ENCODE measurements at regions not wholly inside any gene's neighbourhood (a gene's known extent, or its start where the extent isn't known, plus 50 kb on each side); places are given as distances from the start of the nearest gene placed in this dataset.

DNA sequence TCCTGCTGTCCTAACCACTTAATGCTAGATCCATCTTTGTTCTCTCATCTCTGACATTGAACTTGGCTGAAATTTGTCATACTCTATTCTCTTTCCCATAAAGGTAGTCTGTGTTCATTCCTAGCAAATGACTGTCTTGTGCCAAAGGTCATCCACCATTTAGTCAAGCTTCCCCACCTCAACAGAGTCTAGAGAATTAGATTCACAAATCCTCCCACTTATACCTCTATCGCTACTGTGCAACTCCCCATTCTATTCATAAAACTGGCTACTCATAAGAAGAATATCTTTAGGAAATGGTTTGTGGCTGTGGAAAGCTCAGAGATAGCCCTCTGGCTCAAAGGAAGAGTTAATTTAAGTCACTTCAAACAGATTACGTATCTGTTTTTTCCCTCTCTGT lies 59.7 kb upstream of the MBNL1 start:
- no peak for ATAC-seq
- TF ChIP-seq GLIS3 (CRISPR knock-in tag; IDR thresholded peaks at IDR 0.05) (no peak), PPARA (CRISPR knock-in tag; IDR thresholded peaks at IDR 0.05; ENCODE audit: borderline replicate concordance) (no peak), BACH2 (CRISPR knock-in tag; IDR thresholded peaks at IDR 0.05; ENCODE audit: borderline replicate concordance) (no peak), ARNTL (CRISPR knock-in tag; IDR thresholded peaks at IDR 0.05; ENCODE audit: borderline replicate concordance, low read depth) (no peak), ZNF565 (CRISPR knock-in tag; conservative IDR thresholded peaks at IDR 0.05; ENCODE audit: low read depth) (no peak), ZFP30 (CRISPR knock-in tag; IDR thresholded peaks at IDR 0.05) (no peak), CSDC2 (CRISPR knock-in tag; IDR thresholded peaks at IDR 0.05) (no peak), ZFP3 (CRISPR knock-in tag; IDR thresholded peaks at IDR 0.05) (no peak), ISL1 (CRISPR knock-in tag; IDR thresholded peaks at IDR 0.05) (no peak), ESRRG (CRISPR knock-in tag; IDR thresholded peaks at IDR 0.05) (no peak), RARB (CRISPR knock-in tag; IDR thresholded peaks at IDR 0.05) (no peak)
- TF ChIP-seq, protein P1, sequence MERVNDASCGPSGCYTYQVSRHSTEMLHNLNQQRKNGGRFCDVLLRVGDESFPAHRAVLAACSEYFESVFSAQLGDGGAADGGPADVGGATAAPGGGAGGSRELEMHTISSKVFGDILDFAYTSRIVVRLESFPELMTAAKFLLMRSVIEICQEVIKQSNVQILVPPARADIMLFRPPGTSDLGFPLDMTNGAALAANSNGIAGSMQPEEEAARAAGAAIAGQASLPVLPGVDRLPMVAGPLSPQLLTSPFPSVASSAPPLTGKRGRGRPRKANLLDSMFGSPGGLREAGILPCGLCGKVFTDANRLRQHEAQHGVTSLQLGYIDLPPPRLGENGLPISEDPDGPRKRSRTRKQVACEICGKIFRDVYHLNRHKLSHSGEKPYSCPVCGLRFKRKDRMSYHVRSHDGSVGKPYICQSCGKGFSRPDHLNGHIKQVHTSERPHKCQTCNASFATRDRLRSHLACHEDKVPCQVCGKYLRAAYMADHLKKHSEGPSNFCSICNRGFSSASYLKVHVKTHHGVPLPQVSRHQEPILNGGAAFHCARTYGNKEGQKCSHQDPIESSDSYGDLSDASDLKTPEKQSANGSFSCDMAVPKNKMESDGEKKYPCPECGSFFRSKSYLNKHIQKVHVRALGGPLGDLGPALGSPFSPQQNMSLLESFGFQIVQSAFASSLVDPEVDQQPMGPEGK (CRISPR knock-in tag; IDR thresholded peaks at IDR 0.05; ENCODE audit: borderline replicate concordance) = no peak
- TF ChIP-seq, protein P2, sequence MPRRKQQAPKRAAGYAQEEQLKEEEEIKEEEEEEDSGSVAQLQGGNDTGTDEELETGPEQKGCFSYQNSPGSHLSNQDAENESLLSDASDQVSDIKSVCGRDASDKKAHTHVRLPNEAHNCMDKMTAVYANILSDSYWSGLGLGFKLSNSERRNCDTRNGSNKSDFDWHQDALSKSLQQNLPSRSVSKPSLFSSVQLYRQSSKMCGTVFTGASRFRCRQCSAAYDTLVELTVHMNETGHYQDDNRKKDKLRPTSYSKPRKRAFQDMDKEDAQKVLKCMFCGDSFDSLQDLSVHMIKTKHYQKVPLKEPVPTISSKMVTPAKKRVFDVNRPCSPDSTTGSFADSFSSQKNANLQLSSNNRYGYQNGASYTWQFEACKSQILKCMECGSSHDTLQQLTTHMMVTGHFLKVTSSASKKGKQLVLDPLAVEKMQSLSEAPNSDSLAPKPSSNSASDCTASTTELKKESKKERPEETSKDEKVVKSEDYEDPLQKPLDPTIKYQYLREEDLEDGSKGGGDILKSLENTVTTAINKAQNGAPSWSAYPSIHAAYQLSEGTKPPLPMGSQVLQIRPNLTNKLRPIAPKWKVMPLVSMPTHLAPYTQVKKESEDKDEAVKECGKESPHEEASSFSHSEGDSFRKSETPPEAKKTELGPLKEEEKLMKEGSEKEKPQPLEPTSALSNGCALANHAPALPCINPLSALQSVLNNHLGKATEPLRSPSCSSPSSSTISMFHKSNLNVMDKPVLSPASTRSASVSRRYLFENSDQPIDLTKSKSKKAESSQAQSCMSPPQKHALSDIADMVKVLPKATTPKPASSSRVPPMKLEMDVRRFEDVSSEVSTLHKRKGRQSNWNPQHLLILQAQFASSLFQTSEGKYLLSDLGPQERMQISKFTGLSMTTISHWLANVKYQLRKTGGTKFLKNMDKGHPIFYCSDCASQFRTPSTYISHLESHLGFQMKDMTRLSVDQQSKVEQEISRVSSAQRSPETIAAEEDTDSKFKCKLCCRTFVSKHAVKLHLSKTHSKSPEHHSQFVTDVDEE (CRISPR knock-in tag; IDR thresholded peaks at IDR 0.05) = no peak
- TF ChIP-seq, protein P3, sequence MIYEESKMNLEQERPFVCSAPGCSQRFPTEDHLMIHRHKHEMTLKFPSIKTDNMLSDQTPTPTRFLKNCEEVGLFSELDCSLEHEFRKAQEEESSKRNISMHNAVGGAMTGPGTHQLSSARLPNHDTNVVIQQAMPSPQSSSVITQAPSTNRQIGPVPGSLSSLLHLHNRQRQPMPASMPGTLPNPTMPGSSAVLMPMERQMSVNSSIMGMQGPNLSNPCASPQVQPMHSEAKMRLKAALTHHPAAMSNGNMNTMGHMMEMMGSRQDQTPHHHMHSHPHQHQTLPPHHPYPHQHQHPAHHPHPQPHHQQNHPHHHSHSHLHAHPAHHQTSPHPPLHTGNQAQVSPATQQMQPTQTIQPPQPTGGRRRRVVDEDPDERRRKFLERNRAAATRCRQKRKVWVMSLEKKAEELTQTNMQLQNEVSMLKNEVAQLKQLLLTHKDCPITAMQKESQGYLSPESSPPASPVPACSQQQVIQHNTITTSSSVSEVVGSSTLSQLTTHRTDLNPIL (CRISPR knock-in tag; IDR thresholded peaks at IDR 0.05; ENCODE audit: low read depth) = no peak
- TF ChIP-seq, protein P4, sequence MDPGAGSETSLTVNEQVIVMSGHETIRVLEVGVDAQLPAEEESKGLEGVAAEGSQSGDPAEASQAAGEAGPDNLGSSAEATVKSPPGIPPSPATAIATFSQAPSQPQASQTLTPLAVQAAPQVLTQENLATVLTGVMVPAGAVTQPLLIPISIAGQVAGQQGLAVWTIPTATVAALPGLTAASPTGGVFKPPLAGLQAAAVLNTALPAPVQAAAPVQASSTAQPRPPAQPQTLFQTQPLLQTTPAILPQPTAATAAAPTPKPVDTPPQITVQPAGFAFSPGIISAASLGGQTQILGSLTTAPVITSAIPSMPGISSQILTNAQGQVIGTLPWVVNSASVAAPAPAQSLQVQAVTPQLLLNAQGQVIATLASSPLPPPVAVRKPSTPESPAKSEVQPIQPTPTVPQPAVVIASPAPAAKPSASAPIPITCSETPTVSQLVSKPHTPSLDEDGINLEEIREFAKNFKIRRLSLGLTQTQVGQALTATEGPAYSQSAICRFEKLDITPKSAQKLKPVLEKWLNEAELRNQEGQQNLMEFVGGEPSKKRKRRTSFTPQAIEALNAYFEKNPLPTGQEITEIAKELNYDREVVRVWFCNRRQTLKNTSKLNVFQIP (CRISPR knock-in tag; IDR thresholded peaks at IDR 0.05; ENCODE audit: borderline replicate concordance, low read depth) = no peak

DNA sequence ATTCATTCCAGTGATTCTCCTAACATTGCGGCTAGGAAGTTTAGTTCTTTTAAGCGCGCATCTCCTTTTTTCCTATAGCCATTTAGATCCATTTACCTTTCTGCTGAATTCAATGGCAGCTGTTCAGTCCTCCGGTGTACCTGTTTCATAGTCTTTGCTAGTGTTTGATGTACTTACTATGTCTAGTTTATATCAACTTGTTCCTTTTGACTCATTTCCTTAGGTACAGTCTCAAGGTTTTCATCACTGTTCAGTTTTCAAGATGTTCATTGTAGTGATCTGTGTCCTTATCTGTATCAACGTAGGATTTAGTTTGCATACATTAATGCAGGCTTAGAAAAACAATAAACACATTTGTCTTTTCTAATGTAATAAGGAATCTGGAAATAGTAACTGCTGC lies 59.0 kb upstream of the MBNL1 start:
- TF ChIP-seq TOX (CRISPR knock-in tag; IDR thresholded peaks at IDR 0.05; ENCODE audit: borderline replicate concordance) (no peak), BACH2 (CRISPR knock-in tag; IDR thresholded peaks at IDR 0.05; ENCODE audit: borderline replicate concordance) (no peak), RARB (CRISPR knock-in tag; IDR thresholded peaks at IDR 0.05) (no peak)

DNA sequence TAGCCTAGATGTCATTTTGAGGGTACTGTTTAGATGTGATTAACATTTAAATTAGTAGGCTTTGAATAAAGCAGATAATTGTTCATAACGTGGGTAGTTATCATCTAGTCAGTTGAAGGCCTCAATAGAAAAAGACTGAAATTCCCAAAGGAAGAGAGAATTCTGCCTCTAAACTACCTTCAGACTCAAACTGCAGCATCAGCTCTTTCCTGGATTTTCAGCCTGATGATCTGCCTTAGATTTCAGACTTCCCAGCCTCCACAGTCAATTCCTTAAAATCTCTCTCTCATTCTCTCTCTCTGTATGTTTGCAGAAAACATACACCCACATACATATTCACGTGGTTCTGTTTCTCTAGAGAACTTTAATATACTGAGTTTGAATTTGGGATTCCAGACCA lies 58.0 kb upstream of the MBNL1 start:
- TF ChIP-seq PPARA (CRISPR knock-in tag; IDR thresholded peaks at IDR 0.05; ENCODE audit: borderline replicate concordance) = no peak
- TF ChIP-seq, protein P1 (CRISPR knock-in tag; IDR thresholded peaks at IDR 0.05; ENCODE audit: borderline replicate concordance) = no peak
- no peak for TF ChIP-seq CSDC2 (CRISPR knock-in tag; IDR thresholded peaks at IDR 0.05)
- no peak for TF ChIP-seq TOX (CRISPR knock-in tag; IDR thresholded peaks at IDR 0.05; ENCODE audit: borderline replicate concordance)
- TF ChIP-seq ZNF8 (CRISPR knock-in tag; IDR thresholded peaks at IDR 0.05) = no peak
- TF ChIP-seq GLIS3 (CRISPR knock-in tag; IDR thresholded peaks at IDR 0.05) = no peak
- TF ChIP-seq, protein P4 (CRISPR knock-in tag; IDR thresholded peaks at IDR 0.05; ENCODE audit: borderline replicate concordance, low read depth) = no peak
- no peak for ATAC-seq

More for the DNA sequence above, 59.0 kb upstream of the MBNL1 start:
- no peak for ATAC-seq
